ENCODE measurements at regions not wholly inside any gene's neighbourhood (a gene's known extent, or its start where the extent isn't known, plus 50 kb on each side); places are given as distances from the start of the nearest gene placed in this dataset.
"Not testable (repeated sequence)": the region's sequence is repeated elsewhere in the genome, so short reads cannot be mapped to it uniquely, and the experiment has no call there.

- no peak for DNase-seq (ENCODE audit: low spot score)
Observed at GRCh38 chr6:22749696-22750095, 180.3 kb downstream of the HDGFL1 start.

DNA sequence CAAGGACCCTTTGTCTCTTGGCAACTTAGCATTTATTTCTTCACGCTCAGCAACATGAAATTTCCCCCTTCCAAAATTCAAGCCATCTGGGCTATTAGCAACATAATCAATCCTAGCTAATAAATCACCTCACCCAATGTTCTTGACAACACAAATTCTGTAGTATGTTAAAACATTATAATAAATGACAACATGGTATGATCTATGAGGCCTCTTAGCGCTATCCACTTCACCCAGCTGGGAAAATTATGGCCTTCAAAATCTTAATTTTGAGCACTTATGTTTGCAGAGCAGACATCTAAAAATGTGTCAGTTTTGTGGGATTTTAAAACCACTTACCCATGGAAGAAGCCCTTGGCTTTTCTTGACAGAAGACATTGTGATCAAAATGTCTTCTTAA is 181.9 kb downstream of the HDGFL1 start:
- no peak for DNase-seq (ENCODE audit: low spot score)

DNA sequence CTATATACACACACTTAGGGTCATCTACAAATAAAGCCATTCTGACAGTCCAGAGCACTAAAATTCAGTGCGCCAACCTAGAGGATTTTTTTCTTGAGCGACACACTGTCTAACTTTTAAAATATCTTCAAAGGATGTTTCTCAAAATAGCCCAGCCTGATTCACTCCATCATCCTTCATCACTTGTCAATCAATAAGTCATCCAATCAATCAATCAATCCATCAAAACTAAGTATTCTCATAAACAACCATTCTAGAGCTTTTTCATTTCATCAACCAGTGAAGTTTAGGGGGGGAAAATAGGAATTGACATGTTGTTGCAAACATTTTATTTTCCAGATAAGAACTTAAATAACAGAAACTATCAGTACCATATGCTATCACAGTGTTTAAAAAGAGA is 183.2 kb downstream of the HDGFL1 start:
- DNase-seq (ENCODE audit: low spot score), result no peak

DNA sequence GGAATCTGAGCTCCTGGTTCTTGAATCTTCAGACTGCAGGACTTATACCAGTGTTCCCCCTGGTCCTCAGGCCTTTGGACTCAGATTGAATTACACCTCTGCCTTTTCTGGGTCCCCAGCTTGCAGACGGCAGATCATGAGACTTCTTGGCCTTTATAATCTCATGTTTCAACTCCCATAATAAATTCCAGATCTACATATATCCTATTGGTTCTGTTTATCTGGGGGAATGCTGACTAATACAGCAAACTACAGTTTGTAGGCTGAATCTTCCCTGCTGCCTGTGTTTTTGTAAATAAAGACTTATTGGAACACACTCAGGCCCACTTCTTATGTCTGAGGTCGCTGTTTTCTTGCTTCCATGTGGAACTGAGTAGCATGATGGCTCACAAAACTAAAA is 184.7 kb downstream of the HDGFL1 start:
- DNase-seq (ENCODE audit: low spot score), result no peak

DNA sequence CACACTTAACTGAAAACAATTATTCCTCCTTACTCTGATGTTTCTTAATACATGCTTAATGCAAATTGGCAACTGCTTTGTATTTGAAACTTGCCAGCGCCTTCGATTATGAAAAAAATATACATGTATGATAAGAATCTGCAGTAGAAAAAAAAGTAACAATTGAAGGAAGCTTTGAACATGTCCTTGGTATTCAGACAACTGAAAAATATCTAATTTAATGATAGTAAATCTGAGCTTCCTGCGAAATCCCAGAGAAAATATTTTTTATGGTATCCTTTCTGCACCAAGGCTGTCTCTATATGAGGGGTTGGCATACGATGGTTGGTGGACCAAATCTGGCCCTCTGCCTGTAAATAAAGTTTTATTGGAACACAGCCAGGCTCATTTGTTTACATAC is 186.2 kb downstream of the HDGFL1 start:
- no peak for DNase-seq (ENCODE audit: low spot score)

- no peak for DNase-seq (ENCODE audit: low spot score)
Observed at GRCh38 chr6:22756365-22756764, 187.0 kb downstream of the HDGFL1 start.

DNA sequence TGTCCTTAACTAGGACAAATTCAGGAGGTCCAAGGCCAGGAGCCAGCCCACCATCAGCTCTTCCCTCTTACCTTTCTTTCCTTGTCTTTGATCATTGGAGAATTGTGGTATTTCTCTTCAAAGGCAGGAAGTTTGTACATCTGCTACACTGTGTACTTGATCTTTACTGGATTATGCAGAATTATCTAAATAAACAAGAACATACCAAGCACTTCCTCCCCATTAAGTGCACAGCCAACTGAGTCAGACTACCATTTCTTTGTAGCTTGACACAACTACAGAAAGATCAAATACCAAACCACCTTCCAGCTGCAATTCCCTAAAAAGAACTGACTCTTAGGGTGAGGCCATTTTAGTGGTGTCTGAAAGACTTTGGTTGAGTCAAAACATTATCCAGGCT is 195.1 kb downstream of the HDGFL1 start:
- DNase-seq (ENCODE audit: low spot score), result no peak

DNA sequence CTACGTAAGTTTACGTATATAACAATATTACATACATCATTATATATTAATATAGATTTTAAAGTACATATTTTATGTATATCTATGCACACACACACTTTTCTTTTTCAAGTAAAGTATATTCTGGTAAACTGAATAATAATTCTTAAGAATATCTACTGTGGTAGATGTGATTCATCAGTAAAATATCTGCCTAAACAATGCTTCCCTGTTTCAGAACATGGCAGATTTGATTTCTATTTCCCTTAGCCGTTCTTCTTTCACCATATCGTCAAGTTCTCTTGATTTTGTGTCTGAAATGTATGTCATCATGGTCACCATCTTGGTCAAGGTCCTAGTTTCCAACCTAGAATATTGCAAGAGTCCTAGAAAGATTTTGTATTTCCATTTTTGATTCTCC is 195.6 kb downstream of the HDGFL1 start:
- no peak for DNase-seq (ENCODE audit: low spot score)

DNA sequence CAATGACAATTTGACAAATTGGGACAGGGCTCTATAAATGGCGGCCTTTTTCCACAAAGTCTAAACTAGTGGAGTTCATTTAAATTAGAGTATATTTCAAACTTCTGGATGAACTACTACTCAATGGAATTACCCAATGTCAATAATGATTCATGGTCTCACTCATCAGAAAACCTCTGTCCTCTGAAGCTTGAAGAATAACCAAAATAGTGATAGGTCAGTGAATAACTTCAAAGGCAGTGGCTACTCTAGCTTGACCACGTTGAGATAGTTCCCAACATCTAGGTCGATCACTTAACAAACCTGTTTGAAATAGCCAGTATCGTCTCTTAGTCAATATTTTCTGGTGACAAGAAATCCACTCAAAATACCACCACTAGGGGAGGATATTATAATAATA is 197.6 kb downstream of the HDGFL1 start:
- no peak for DNase-seq (ENCODE audit: low spot score)

GRCh38 chr6:22770054-22770453 is 200.7 kb downstream of the HDGFL1 start:
- no peak for DNase-seq (ENCODE audit: low spot score)

DNA sequence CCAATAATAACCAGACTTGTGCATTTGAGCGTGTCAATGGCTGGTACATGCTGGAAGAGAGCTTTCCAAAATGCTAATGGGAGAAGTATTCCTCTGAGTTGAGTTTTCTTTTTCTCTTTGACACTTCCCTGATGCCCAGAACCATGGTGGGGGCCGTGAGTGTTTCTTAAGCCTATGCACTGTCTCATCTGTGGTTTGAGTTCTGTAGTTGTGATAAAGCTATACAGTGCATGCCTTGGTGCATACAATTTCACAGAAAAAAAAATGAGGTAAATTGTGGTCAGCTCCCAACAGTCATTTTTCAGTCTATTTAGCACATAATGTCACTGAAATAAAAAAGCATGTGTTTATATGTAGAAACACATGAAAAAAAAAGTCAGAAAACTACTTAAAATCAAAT is 204.8 kb downstream of the HDGFL1 start:
- no peak for DNase-seq (ENCODE audit: low spot score)

DNA sequence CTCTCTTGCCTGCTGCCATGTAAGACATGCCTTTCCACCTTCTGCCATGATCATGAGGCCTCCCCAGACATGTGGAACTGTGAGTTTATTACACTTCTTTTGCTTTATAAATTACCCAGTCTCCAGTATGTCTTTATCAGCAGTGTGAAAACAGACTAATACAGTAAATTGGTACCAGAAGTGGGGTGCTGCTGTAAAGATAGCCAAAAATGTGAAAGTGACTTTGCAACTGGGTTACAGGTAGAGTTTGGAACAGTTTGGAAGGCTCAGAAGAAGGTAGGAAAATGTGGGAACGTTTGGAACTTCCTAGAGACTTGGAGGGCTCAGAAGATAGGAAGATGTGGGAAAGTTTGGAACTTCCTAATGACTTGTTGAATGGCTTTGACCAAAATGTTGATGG is 209.1 kb downstream of the HDGFL1 start:
- DNase-seq (ENCODE audit: low spot score), result not testable (repeated sequence)

DNA sequence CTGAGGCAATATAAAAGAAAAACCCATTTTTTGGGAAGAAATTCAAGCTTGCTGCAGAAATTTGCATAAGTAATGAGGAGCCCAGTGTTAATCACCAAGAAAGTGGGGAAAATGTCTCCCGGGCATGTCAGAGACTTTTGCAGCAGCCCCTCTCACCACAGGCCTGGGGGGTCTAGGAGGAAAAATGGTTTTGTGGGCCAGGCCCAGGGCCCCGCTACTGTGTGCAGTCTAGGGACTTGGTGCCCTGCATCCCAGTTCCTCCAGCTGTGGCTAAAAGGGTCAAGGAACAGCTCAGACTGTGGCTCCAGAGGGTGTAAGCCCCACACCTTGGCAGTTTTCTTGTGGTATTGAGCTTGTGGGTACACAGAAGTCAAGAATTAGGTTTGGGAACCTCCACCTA is 209.7 kb downstream of the HDGFL1 start:
- no peak for DNase-seq (ENCODE audit: low spot score)

GRCh38 chr6:22783931-22784330 is 214.6 kb downstream of the HDGFL1 start:
- DNase-seq (ENCODE audit: low spot score), result no peak

- DNase-seq (ENCODE audit: low spot score), result no peak
Observed at GRCh38 chr6:22784601-22785410, 215.4 kb downstream of the HDGFL1 start.

DNA sequence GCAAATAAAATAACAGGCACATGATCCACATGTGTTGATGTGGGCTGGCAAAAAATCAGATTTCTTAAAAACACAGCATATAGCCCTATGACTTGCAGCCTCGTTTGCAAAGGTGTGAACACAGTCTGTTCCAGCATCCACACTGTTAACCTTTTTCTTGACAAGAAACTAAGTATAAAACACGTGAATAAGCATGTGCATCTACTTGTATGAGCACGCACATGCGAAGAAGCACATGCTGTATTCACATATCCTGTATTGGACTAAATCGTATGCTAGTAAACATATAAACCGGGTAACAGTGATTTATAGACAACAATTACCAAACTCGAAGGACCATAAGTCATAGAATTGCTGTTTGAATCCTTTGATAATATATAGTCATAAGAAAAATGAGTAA is 218.7 kb downstream of the HDGFL1 start:
- DNase-seq (ENCODE audit: low spot score), result no peak

- DNase-seq (ENCODE audit: low spot score), result no peak
Observed at GRCh38 chr6:22789315-22789714, 219.9 kb downstream of the HDGFL1 start.

GRCh38 chr6:22794844-22795243 is 225.5 kb downstream of the HDGFL1 start:
- no peak for DNase-seq (ENCODE audit: low spot score)

DNA sequence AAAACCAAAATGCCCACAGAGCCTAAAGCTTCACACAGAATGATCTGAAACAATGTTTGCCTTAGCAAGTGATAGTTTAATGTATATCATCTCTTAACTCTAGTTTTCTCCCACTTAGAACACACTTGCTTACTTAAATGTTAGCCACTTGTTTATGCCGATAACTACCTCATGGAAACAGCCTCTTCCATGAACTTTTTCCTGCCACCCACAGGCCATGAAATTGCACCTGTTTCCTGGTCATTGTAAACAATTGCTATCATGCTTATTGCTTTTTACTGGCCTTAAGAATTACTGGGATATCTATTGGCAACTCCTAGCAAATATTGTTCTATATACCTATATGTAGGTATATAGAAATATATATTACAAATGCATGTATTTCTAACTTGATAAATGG is 231.1 kb downstream of the HDGFL1 start:
- DNase-seq (ENCODE audit: low spot score), result no peak

GRCh38 chr6:22801831-22802230 is 232.5 kb downstream of the HDGFL1 start:
- no peak for DNase-seq (ENCODE audit: low spot score)

DNA sequence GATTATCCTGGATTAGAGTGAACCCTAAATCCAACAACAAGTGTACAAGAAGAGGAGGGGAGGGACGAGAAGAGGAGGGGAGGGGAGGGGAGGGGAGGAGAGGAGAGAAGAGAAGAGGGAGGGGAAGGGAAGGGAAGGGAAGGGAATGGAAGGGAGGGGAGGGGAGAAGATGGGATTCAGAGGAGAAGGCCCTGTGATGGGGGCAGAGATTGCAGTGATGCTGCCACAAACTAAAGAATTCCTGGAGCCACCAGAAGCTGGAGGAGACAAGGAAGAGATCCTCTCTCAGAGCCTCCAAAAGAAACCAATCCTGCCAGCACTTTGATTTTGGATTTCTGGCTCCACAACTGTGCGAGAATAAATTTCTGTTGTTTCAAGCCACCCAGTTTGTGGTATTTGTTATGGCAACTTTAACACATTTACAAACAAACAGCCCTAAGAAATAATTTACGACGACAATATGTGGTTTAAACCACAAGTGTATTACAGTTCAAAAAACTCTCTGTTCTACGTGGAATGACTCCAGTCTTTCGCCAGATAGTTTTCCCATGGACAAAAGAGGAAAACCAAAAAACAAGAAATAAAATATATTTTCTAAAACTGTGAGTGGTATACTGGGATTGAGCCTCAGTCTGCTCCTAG is 235.4 kb downstream of the HDGFL1 start:
- no peak for DNase-seq (ENCODE audit: low spot score)

GRCh38 chr6:22807261-22807660 is 237.9 kb downstream of the HDGFL1 start:
- no peak for DNase-seq (ENCODE audit: low spot score)

GRCh38 chr6:22807818-22808217 is 238.5 kb downstream of the HDGFL1 start:
- DNase-seq (ENCODE audit: low spot score), result no peak

DNA sequence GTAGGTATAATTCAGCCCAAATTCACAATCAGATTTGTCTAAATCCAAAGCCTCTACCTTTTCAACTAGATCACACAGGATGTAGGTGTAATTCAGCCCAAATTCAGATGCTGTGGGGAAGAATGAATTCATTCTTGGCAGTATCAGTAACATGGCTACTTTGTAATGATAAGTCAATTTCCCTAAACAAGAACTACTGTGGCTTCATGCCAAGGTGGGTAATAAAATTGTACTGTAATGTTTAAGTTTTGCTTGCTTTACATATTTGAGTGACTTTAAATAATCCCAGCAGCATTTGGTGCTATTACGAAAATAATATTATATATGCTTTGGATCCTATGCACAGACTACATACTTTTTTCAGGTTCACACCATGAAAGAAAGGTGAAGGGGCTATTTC is 239.1 kb downstream of the HDGFL1 start:
- DNase-seq (ENCODE audit: low spot score), result no peak
